ENCODE measurements at regions not wholly inside any gene's neighbourhood (a gene's known extent, or its start where the extent isn't known, plus 50 kb on each side); places are given as distances from the start of the nearest gene placed in this dataset.

GRCh38 chr7:91343420-91343960 is 79.3 kb downstream of the FZD1 start:
- Mint-ChIP-seq H3K9me3 (peaks cover 3 to 6% of the 10 kb centered on the region in 2 donors), H3K36me3 (no peaks in the 10 kb centered on the region), H3K27me3 (ENCODE audit: low read depth in 2 of 2) (no peaks in the 10 kb centered on the region), H3K4me3 (no peak overlapping the region), H3K4me1 (no peaks in the 10 kb centered on the region), H3K27ac (no peak overlapping the region)
- H3K27me3 ChIP-seq (ENCODE audit: control insufficient read depth, insufficient read depth, low read length), result no peaks in the 10 kb centered on the region
- 54% methylated on average over 4 of the region's 4 CpGs for WGBS (ENCODE audit: insufficient coverage)
- DNase-seq (no peak), ATAC-seq (no peak)
- H3K27ac ChIP-seq (ENCODE audit: low read length), result no peak overlapping the region
- no peaks in the 10 kb centered on the region for H3K9me3 ChIP-seq (ENCODE audit: control insufficient read depth, insufficient read depth, low read length)
- H3K4me3 ChIP-seq (ENCODE audit: low read length), result no peak overlapping the region
- intact Hi-C loops (cut with micrococcal nuclease), result no loop called here
- no peaks in the 10 kb centered on the region for H3K4me1 ChIP-seq (ENCODE audit: control insufficient read depth, insufficient read depth, low read length)
- H3K36me3 ChIP-seq (ENCODE audit: control insufficient read depth, insufficient read depth, low read length), result no peaks in the 10 kb centered on the region
- TF ChIP-seq, protein P1, sequence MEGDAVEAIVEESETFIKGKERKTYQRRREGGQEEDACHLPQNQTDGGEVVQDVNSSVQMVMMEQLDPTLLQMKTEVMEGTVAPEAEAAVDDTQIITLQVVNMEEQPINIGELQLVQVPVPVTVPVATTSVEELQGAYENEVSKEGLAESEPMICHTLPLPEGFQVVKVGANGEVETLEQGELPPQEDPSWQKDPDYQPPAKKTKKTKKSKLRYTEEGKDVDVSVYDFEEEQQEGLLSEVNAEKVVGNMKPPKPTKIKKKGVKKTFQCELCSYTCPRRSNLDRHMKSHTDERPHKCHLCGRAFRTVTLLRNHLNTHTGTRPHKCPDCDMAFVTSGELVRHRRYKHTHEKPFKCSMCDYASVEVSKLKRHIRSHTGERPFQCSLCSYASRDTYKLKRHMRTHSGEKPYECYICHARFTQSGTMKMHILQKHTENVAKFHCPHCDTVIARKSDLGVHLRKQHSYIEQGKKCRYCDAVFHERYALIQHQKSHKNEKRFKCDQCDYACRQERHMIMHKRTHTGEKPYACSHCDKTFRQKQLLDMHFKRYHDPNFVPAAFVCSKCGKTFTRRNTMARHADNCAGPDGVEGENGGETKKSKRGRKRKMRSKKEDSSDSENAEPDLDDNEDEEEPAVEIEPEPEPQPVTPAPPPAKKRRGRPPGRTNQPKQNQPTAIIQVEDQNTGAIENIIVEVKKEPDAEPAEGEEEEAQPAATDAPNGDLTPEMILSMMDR (IDR thresholded peaks at IDR 0.05), result no peak

DNA sequence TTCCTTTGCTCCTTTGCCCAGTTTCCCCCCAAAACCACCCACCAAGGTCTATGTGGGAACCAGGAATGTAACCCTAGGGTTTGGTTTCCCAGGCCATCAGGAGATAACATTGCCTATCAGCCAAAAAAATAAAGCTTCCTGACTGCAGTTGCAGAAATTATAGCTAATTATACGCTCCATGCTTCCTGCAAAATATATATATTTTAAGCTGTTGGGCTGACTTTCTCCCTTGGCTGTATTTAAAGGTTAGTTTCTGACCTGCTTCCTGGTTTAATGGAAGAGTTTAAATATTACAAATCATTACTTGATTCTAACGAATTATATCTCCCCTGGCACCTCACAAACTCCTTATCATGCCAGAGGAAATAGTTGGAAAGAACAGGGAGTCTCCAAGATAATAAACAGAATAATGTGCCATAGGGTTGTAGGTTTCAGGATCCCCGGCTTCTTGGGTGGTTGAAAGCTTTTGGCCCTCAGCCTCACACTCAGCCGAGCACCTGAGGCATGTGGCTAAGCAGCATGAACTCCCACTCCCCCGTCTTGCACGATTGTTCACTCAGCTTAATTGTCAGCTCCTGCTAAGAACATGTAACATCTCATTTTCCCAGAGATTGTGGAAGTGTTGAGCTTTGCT is 79.9 kb downstream of the FZD1 start:
- Mint-ChIP-seq H3K27me3 (ENCODE audit: low read depth in 2 of 2) (no peaks in the 10 kb centered on the region), H3K27ac (no peak overlapping the region), H3K9me3 (peaks cover 3 to 6% of the 10 kb centered on the region in 2 donors), H3K36me3 (no peaks in the 10 kb centered on the region), H3K4me1 (no peaks in the 10 kb centered on the region), H3K4me3 (no peak overlapping the region)
- WGBS (ENCODE audit: insufficient coverage), result 87% methylated on average over 4 of the region's 6 CpGs
- DNase-seq (no peak), ATAC-seq (no peak)
- Histone ChIP-seq H3K27me3 (ENCODE audit: control insufficient read depth, insufficient read depth, low read length) (no peaks in the 10 kb centered on the region), H3K4me1 (ENCODE audit: control insufficient read depth, insufficient read depth, low read length) (no peaks in the 10 kb centered on the region), H3K4me3 (ENCODE audit: low read length) (no peak overlapping the region), H3K36me3 (ENCODE audit: control insufficient read depth, insufficient read depth, low read length) (no peaks in the 10 kb centered on the region), H3K27ac (ENCODE audit: low read length) (no peak overlapping the region), H3K9me3 (ENCODE audit: control insufficient read depth, insufficient read depth, low read length) (no peaks in the 10 kb centered on the region)
- TF ChIP-seq, protein P1 (IDR thresholded peaks at IDR 0.05), result no peak
- intact Hi-C loops (cut with micrococcal nuclease), result no loop called here

- no peak overlapping the region for H3K4me3 ChIP-seq (ENCODE audit: low read length)
- intact Hi-C loops (cut with micrococcal nuclease), result no loop called here
- Mint-ChIP-seq H3K4me3 (no peak overlapping the region), H3K4me1 (no peaks in the 10 kb centered on the region), H3K27ac (no peak overlapping the region), H3K36me3 (no peaks in the 10 kb centered on the region), H3K9me3 (peaks cover 3 to 6% of the 10 kb centered on the region in 2 donors), H3K27me3 (ENCODE audit: low read depth in 2 of 2) (no peaks in the 10 kb centered on the region)
- no peak overlapping the region for H3K27ac ChIP-seq (ENCODE audit: low read length)
- WGBS (ENCODE audit: insufficient coverage), result 78% methylated on average over 4 of the region's 5 CpGs
- H3K36me3 ChIP-seq (ENCODE audit: control insufficient read depth, insufficient read depth, low read length), result no peaks in the 10 kb centered on the region
- H3K9me3 ChIP-seq (ENCODE audit: control insufficient read depth, insufficient read depth, low read length), result no peaks in the 10 kb centered on the region
- ATAC-seq (no peak), DNase-seq (no peak)
- H3K27me3 ChIP-seq (ENCODE audit: control insufficient read depth, insufficient read depth, low read length), result no peaks in the 10 kb centered on the region
- H3K4me1 ChIP-seq (ENCODE audit: control insufficient read depth, insufficient read depth, low read length), result no peaks in the 10 kb centered on the region
- TF ChIP-seq, protein P1 (IDR thresholded peaks at IDR 0.05), result no peak
These were observed 80.7 kb downstream of the FZD1 start for GRCh38 chr7:91344911-91345310.

- no peak for DNase-seq
- H3K4me1 ChIP-seq (ENCODE audit: control insufficient read depth, insufficient read depth, low read length), result no peaks in the 10 kb centered on the region
- H3K27ac Mint-ChIP-seq, result no peak overlapping the region
- no peaks in the 10 kb centered on the region for H3K4me1 Mint-ChIP-seq
- H3K27me3 Mint-ChIP-seq (ENCODE audit: low read depth in 2 of 2), result no peaks in the 10 kb centered on the region
- ATAC-seq, result no peak
- H3K9me3 ChIP-seq (ENCODE audit: control insufficient read depth, insufficient read depth, low read length), result no peaks in the 10 kb centered on the region
- H3K27me3 ChIP-seq (ENCODE audit: control insufficient read depth, insufficient read depth, low read length), result no peaks in the 10 kb centered on the region
- TF ChIP-seq, protein P1 (IDR thresholded peaks at IDR 0.05), result no peak
- no peak overlapping the region for H3K4me3 ChIP-seq (ENCODE audit: low read length)
- intact Hi-C loops (cut with micrococcal nuclease), result no loop called here
- H3K27ac ChIP-seq (ENCODE audit: low read length), result no peak overlapping the region
- no peaks in the 10 kb centered on the region for H3K36me3 ChIP-seq (ENCODE audit: control insufficient read depth, insufficient read depth, low read length)
- H3K4me3 Mint-ChIP-seq, result no peak overlapping the region
- H3K36me3 Mint-ChIP-seq, result no peaks in the 10 kb centered on the region
- no CpG with 5 or more reads among the region's 1 CpG for WGBS (ENCODE audit: insufficient coverage)
- peaks cover 3 to 5% of the 10 kb centered on the region in 2 donors for H3K9me3 Mint-ChIP-seq
These were observed 81.2 kb downstream of the FZD1 start for GRCh38 chr7:91345449-91345848.

Measured in natural killer cell (primary cell).